Upper lobe of left lung (tissue), 6 donors: ENCODE measurements at regions not wholly inside any gene's neighbourhood (a gene's known extent, or its start where the extent isn't known, plus 50 kb on each side); places are given as distances from the start of the nearest gene placed in this dataset.

Experiments
- ATAC-seq, 2 donors: fragments of 200-7000 bp; cut with Tn5 transposase; one replicate each; pipeline ENCODE4 v1.9.1; 2022; ENCODE audit warnings: mild to moderate bottlenecking in 2 of 2, moderate library complexity in 2 of 2; ENCODE audit not compliant: low FRiP score in 2 of 2
- DNase-seq, 2 donors: peaks; one replicate each; pipeline ENCODE4 v3.0.0-alpha.2; 2019 to 2020
- H3K27ac ChIP-seq, 4 donors: fragments of 200-600 bp; sonication (generic); one replicate each; pipeline ENCODE4 v1.5.1; 2016 to 2019
- H3K27me3 ChIP-seq, 4 donors: fragments of 200-600 bp; sonication (generic); one replicate each; pipeline ENCODE4 v1.5.1; 2017 to 2019
- H3K36me3 ChIP-seq, 4 donors: fragments of 200-600 bp; sonication (generic); one replicate each; pipeline ENCODE4 v1.5.1; 2016 to 2019
- H3K4me1 ChIP-seq, 4 donors: fragments of 200-600 bp; sonication (generic); one replicate each; pipeline ENCODE4 v1.5.1; 2018 to 2019
- H3K4me3 ChIP-seq, 4 donors: fragments of 200-600 bp; sonication (generic); one replicate each; pipeline ENCODE4 v1.5.1; 2017 to 2019; ENCODE audit warnings: mild to moderate bottlenecking in 2 of 4, moderate library complexity in 1 of 4
- H3K9me3 ChIP-seq, 4 donors: fragments of 200-600 bp; sonication (generic); one replicate each; pipeline ENCODE4 v1.5.1; 2018 to 2019
- EP300 ChIP-seq, 4 donors: sonication (generic); formaldehyde crosslinking; IDR thresholded peaks; one replicate each; pipeline ENCODE4 v1.5.1; 2017; ENCODE audit warnings: antibody characterized with exemption in 4 of 4, control low read depth in 2 of 4
- POLR2A ChIP-seq, 4 donors: fragments of 450-650 bp; IDR thresholded peaks; one replicate each; pipeline ENCODE4 v1.5.1; 2016 to 2017; ENCODE audit warnings: antibody characterized with exemption in 4 of 4, mild to moderate bottlenecking in 2 of 4
- POLR2AphosphoS5 ChIP-seq, 2 donors: sonication (generic); formaldehyde crosslinking; IDR thresholded peaks; one replicate each; pipeline ENCODE4 v1.5.1; 2017; ENCODE audit warnings: antibody characterized with exemption in 2 of 2
- WGBS, 2 donors: methylation state at CpG; one replicate each; pipeline ENCODE4 v1.1.5; 2017 to 2018; 5-methylcytosine and 5-hydroxymethylcytosine counted together
- TF ChIP-seq, protein P1 (sequence below), 6 experiments: fragments of 450-650 bp in 4 of 6; fragments of 200-600 bp in 2 of 6; sonication (generic) in 2 of 6; IDR thresholded peaks; one replicate each; pipeline ENCODE4 v1.5.1; 2016 to 2019; ENCODE audit warnings: antibody characterized with exemption in 6 of 6
- donor health status: DM: no; HTN: no; CAD: no; lungs with moderate emphysema.
- donor health status: DM: no; HTN: yes; CAD: no; lungs with severe emphysema.

DNA sequence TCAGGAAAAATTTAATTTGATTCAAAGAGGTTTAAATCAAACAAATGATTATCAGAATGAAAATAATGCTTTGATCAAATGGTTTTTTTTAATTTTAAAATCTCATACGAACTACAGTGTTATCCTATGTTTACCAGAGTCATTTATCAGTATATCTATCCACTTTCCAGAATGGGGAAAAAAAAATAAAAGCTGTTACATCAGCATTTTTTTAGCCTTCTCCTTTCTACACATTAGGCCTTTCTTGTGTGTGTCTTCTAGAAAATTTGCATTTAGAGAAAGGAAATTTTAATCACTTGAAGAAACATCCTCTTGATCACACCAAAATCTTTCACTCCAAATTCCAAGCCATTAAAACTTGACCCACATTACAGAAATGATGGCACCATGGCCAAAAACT lies 608.9 kb upstream of the ID2 start:
- Histone ChIP-seq H3K27me3 (no peaks in the 10 kb centered on the region), H3K36me3 (no peaks in the 10 kb centered on the region), H3K4me1 (peaks cover 0 to 4% (median 0%) of the 10 kb centered on the region in 4 donors), H3K4me3 (no peak overlapping the region), H3K27ac (no peak overlapping the region), H3K9me3 (no peaks in the 10 kb centered on the region)
- no peak for ATAC-seq
- no peak for DNase-seq
- TF ChIP-seq POLR2AphosphoS5 (IDR thresholded peaks at IDR 0.05), result no peak
- TF ChIP-seq, protein P1, sequence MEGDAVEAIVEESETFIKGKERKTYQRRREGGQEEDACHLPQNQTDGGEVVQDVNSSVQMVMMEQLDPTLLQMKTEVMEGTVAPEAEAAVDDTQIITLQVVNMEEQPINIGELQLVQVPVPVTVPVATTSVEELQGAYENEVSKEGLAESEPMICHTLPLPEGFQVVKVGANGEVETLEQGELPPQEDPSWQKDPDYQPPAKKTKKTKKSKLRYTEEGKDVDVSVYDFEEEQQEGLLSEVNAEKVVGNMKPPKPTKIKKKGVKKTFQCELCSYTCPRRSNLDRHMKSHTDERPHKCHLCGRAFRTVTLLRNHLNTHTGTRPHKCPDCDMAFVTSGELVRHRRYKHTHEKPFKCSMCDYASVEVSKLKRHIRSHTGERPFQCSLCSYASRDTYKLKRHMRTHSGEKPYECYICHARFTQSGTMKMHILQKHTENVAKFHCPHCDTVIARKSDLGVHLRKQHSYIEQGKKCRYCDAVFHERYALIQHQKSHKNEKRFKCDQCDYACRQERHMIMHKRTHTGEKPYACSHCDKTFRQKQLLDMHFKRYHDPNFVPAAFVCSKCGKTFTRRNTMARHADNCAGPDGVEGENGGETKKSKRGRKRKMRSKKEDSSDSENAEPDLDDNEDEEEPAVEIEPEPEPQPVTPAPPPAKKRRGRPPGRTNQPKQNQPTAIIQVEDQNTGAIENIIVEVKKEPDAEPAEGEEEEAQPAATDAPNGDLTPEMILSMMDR (IDR thresholded peaks at IDR 0.05), result no peak
- WGBS, 2 donors, result 69 to 74% methylated on average over 1 of the region's 1 CpG

DNA sequence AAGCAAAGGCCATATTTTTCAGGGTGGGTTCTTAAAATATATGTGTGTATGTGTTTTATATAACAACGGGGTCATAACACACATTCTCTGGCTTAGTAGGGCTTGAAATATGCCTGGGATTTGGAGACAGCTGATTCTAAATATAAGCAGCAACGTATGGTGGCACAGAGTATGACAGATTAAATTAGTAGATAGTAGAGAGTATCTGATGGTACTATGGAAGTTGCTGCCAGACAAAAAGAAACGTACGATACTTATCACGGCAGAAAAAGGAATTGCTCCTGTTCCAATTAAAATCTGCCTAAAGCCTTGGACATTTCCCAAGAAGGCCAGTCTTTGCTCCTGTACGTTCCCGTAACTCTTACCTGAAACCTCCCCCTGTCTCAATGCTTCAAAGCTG lies 607.9 kb upstream of the ID2 start:
- no peaks in the 10 kb centered on the region for H3K27me3 ChIP-seq
- ATAC-seq (no peak), DNase-seq (no peak)
- H3K27ac ChIP-seq, result no peak overlapping the region
- H3K9me3 ChIP-seq, result no peaks in the 10 kb centered on the region
- no peaks in the 10 kb centered on the region for H3K36me3 ChIP-seq
- TF ChIP-seq POLR2AphosphoS5 (IDR thresholded peaks at IDR 0.05) (no peak), POLR2A (IDR thresholded peaks at IDR 0.05) (no peak), EP300 (IDR thresholded peaks at IDR 0.05) (no peak)
- TF ChIP-seq, protein P1 (IDR thresholded peaks at IDR 0.05), result no peak
- H3K4me3 ChIP-seq, result no peak overlapping the region
- 87 to 96% methylated on average over 7 of the region's 7 CpGs for WGBS, 2 donors
- peaks cover 0 to 4% (median 0%) of the 10 kb centered on the region in 4 donors for H3K4me1 ChIP-seq

DNA sequence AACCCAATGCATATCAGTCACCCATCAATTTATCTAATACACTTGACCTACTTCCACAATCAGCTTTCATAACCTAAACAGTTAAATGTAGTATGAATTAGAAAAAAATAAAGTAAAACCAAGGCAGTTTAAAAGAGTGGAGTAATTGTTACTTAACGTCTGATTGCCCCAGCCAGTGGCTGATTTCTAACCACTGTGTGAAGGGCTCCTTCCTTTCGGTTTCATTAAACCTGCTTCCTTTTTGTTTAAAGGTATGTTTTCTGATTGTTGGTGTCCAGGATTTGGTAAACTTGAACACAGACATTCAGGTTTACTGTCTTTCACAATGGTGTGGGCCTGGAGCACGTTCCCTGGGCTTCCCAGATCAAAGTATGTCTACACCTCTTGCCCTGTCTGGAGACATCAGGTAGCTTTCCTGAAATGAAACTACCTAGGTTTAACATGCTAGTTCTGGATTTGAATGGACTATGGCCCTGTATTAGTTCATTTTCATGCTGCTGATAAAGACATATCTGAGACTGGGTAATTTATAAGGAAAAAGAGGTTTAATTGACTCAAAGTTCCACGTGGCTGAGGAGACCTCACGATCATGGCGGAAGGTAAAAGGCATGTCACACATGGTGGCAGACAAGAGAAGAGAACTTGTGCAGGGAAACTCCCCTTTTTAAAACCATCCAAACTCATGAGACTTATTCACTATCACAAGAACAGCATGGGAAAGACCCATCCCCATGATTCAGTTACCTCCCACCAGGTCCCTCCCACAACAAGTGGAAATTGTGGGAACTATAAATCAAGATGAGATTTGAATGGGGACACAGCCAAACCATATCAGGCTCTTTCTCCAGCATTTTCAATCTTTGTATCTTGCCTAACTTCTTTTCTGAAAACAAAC lies 605.2 kb upstream of the ID2 start:
- ATAC-seq (no peak), DNase-seq (no peak)
- no peak overlapping the region for H3K27ac ChIP-seq
- no peaks in the 10 kb centered on the region for H3K36me3 ChIP-seq
- no peaks in the 10 kb centered on the region for H3K9me3 ChIP-seq
- H3K27me3 ChIP-seq, result no peaks in the 10 kb centered on the region
- WGBS, 2 donors, result 67 to 77% methylated on average over 6 of the region's 6 CpGs
- TF ChIP-seq POLR2A (IDR thresholded peaks at IDR 0.05) (no peak), EP300 (IDR thresholded peaks at IDR 0.05) (no peak)
- no peak overlapping the region for H3K4me3 ChIP-seq
- peaks cover 0 to 4% (median 0%) of the 10 kb centered on the region in 4 donors for H3K4me1 ChIP-seq

DNA sequence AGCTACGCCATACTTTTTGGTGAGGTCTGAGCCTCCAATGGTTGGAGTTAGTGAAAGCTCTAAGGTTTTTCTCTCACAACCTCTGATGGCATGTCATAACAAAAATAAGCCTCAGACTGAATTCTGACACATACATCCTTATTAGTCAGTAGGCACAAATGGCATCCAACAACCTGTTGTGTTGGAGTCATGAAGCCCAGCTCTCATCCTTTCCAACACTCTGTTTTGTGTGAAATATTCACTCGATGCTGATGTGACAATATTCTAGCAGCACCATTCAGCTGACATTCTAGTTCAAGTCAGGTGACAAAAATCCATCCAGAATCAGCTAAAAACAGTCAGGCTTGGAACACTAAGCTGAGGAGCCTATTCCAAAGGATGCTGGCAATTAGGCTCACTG lies 603.2 kb upstream of the ID2 start:
- WGBS, 2 donors, result 95 to 98% methylated on average over 2 of the region's 2 CpGs
- Histone ChIP-seq H3K36me3 (no peaks in the 10 kb centered on the region), H3K4me1 (peaks cover 0 to 4% (median 0%) of the 10 kb centered on the region in 4 donors), H3K4me3 (no peak overlapping the region), H3K9me3 (no peaks in the 10 kb centered on the region), H3K27me3 (no peaks in the 10 kb centered on the region), H3K27ac (no peak overlapping the region)
- ATAC-seq (no peak), DNase-seq (no peak)
- TF ChIP-seq EP300 (IDR thresholded peaks at IDR 0.05) (no peak), POLR2A (IDR thresholded peaks at IDR 0.05) (no peak), POLR2AphosphoS5 (IDR thresholded peaks at IDR 0.05) (no peak)
- TF ChIP-seq, protein P1 (IDR thresholded peaks at IDR 0.05), result no peak

DNA sequence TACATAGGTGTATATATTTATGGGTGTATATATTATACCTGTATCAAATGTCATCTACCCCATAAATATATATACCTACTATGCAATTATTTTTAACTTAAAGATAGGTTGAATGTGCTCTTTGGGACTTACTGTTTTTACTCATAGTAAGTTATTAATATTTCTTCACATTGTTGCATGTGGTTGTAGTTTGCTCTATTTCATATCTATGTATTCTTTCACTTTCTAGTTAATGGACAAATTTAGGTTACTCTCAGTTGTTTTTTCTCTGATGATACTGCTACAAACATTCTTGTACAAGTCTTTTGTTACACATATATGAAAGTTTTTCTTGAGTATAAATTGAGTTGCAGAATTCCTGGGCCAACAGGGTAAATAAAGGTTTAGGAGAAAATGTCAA lies 601.8 kb upstream of the ID2 start:
- Histone ChIP-seq H3K27me3 (no peaks in the 10 kb centered on the region), H3K36me3 (no peaks in the 10 kb centered on the region), H3K4me3 (no peak overlapping the region), H3K9me3 (no peaks in the 10 kb centered on the region), H3K4me1 (peaks cover 0 to 4% (median 0%) of the 10 kb centered on the region in 4 donors), H3K27ac (no peak overlapping the region)
- TF ChIP-seq POLR2A (IDR thresholded peaks at IDR 0.05) (no peak), POLR2AphosphoS5 (IDR thresholded peaks at IDR 0.05) (no peak), EP300 (IDR thresholded peaks at IDR 0.05) (no peak)
- TF ChIP-seq, protein P1 (IDR thresholded peaks at IDR 0.05), result no peak
- no peak for DNase-seq
- no peak for ATAC-seq
